Neuronal stem cell (in vitro differentiated cells): ENCODE measurements at regions not wholly inside any gene's neighbourhood (a gene's known extent, or its start where the extent isn't known, plus 50 kb on each side); places are given as distances from the start of the nearest gene placed in this dataset.

Experiments used
- DNase-seq: peaks from one replicate; pipeline ENCODE4 v3.0.0-alpha.2; 2013; ENCODE audit warnings: low spot score
- H2AFZ ChIP-seq: one replicate; pipeline ENCODE4 v1.6.1; 2013; ENCODE audit warnings: mild to moderate bottlenecking, low read length, inconsistent platforms
- H2AK5ac ChIP-seq: 2 replicates; pipeline ENCODE4 v1.6.1; 2013; ENCODE audit warnings: low read depth, mild to moderate bottlenecking, inconsistent platforms, low read length, moderate library complexity, mixed read lengths
- H2BK120ac ChIP-seq: 2 replicates; pipeline ENCODE4 v1.6.1; 2013; ENCODE audit warnings: low read depth, mild to moderate bottlenecking, inconsistent platforms, low read length, moderate library complexity, mixed read lengths
- H2BK12ac ChIP-seq: one replicate; pipeline ENCODE4 v1.6.1; 2013; ENCODE audit warnings: low read length, inconsistent platforms
- H2BK15ac ChIP-seq: 2 replicates; pipeline ENCODE4 v1.6.1; 2013; ENCODE audit warnings: mild to moderate bottlenecking, low read length, inconsistent platforms, mixed read lengths
- H2BK5ac ChIP-seq: one replicate; pipeline ENCODE4 v1.6.1; 2013; ENCODE audit warnings: inconsistent platforms, mild to moderate bottlenecking, low read length, moderate library complexity
- H3K14ac ChIP-seq: one replicate; pipeline ENCODE4 v1.6.1; 2013; ENCODE audit warnings: low read length, inconsistent platforms
- H3K18ac ChIP-seq: 2 replicates; pipeline ENCODE4 v1.6.1; 2013; ENCODE audit warnings: low read length, inconsistent platforms
- H3K23ac ChIP-seq: 2 replicates; pipeline ENCODE4 v1.6.1; 2013; ENCODE audit warnings: low read depth, mild to moderate bottlenecking, mixed read lengths, low read length, inconsistent platforms; ENCODE audit not compliant: poor library complexity
- H3K27ac ChIP-seq: replicated peaks from 3 replicates; pipeline ENCODE4 v1.5.1; 2013; ENCODE audit warnings: low read length, inconsistent platforms
- H3K27me3 ChIP-seq, 3 experiments: 2 replicates each; pipeline ENCODE4 v1.6.1; 2013; ENCODE audit warnings: low read length in 3 of 3, mild to moderate bottlenecking in 2 of 3, inconsistent platforms in 1 of 3, low read depth in 1 of 3, mixed read lengths in 1 of 3, moderate library complexity in 1 of 3; ENCODE audit not compliant: control insufficient read depth in 3 of 3, insufficient read depth in 3 of 3
- H3K36me3 ChIP-seq, 2 donors: replicated peaks in 1 of 2; 2 replicates each; pipeline ENCODE4 v1.6.1; 2013; ENCODE audit warnings: low read length in 2 of 2; ENCODE audit not compliant: control insufficient read depth in 2 of 2, insufficient read depth in 2 of 2
- H3K4ac ChIP-seq: 2 replicates; pipeline ENCODE4 v1.6.1; 2013; ENCODE audit warnings: inconsistent platforms, mild to moderate bottlenecking, low read length, moderate library complexity
- H3K4me1 ChIP-seq, 2 donors: 1 replicate in 1 of 2; 2 replicates in 1 of 2; pipeline ENCODE4 v1.6.1; 2013; ENCODE audit warnings: low read length in 2 of 2, low read depth in 1 of 2; ENCODE audit not compliant: control insufficient read depth in 2 of 2, insufficient read depth in 1 of 2
- H3K4me2 ChIP-seq: one replicate; pipeline ENCODE4 v1.6.1; 2013; ENCODE audit warnings: mild to moderate bottlenecking, low read length, inconsistent platforms; ENCODE audit not compliant: insufficient read depth, poor library complexity, severe bottlenecking
- H3K4me3 ChIP-seq, 2 donors: 2 replicates each; pipeline ENCODE4 v1.5.1; 2013; ENCODE audit warnings: low read length in 2 of 2, mild to moderate bottlenecking in 2 of 2, inconsistent platforms in 1 of 2, moderate library complexity in 1 of 2
- H3K79me1 ChIP-seq: one replicate; pipeline ENCODE4 v1.6.1; 2013; ENCODE audit warnings: low read depth, mild to moderate bottlenecking, inconsistent platforms, low read length, moderate library complexity
- H3K9ac ChIP-seq: one replicate; pipeline ENCODE4 v1.6.1; 2013; ENCODE audit warnings: mild to moderate bottlenecking, low read depth, low read length, inconsistent platforms; ENCODE audit not compliant: poor library complexity
- H3K9me3 ChIP-seq, 2 donors: replicated peaks in 1 of 2; 2 replicates each; pipeline versions ENCODE3 to v1.6.1; 2013; ENCODE audit warnings: low read length in 2 of 2, mild to moderate bottlenecking in 2 of 2, inconsistent platforms in 1 of 2, low read depth in 1 of 2, mixed read lengths in 1 of 2, moderate library complexity in 1 of 2; ENCODE audit not compliant: control insufficient read depth in 2 of 2, insufficient read depth in 1 of 2
- H4K8ac ChIP-seq: one replicate; pipeline ENCODE4 v1.6.1; 2013; ENCODE audit warnings: low read depth, mild to moderate bottlenecking, inconsistent platforms, low read length, moderate library complexity
- H4K91ac ChIP-seq: one replicate; pipeline ENCODE4 v1.6.1; 2013; ENCODE audit warnings: low read length, low read depth, mild to moderate bottlenecking, inconsistent platforms; ENCODE audit not compliant: poor library complexity
- WGBS, 2 donors: extraction: QIAGEN DNeasy Blood & Tissue Kit; methylation state at CpG; one replicate each; pipeline ENCODE4 v1.1.7; 2013; ENCODE audit warnings: missing lambda C conversion rate in 2 of 2, mixed read lengths in 1 of 2; ENCODE audit not compliant: insufficient read length in 2 of 2, insufficient replicate concordance in 1 of 2; ENCODE audit errors: extremely low coverage in 2 of 2; 5-methylcytosine and 5-hydroxymethylcytosine counted together

GRCh38 chr2:136207030-136207623 lies 89.2 kb upstream of the CXCR4 start:
- DNase-seq, result no peak
- H2AFZ ChIP-seq, result no peak overlapping the region
- no peak overlapping the region for H4K8ac ChIP-seq
- H3K14ac ChIP-seq, result no peak overlapping the region
- no CpG with 5 or more reads among the region's 4 CpGs for WGBS, 2 donors
- no peaks in the 10 kb centered on the region for H3K79me1 ChIP-seq
- no peaks in the 10 kb centered on the region for H3K27me3 ChIP-seq
- no peak overlapping the region for H4K91ac ChIP-seq
- H3K23ac ChIP-seq, result no peak overlapping the region
- no peak overlapping the region for H3K27ac ChIP-seq
- no peak overlapping the region for H3K9ac ChIP-seq
- no peak overlapping the region for H2BK5ac ChIP-seq
- no peak overlapping the region for H3K4ac ChIP-seq
- no peak overlapping the region for H2AK5ac ChIP-seq
- no peaks in the 10 kb centered on the region for H3K36me3 ChIP-seq
- no peak overlapping the region for H3K18ac ChIP-seq
- no peak overlapping the region for H2BK12ac ChIP-seq
- no peak overlapping the region for H3K4me3 ChIP-seq
- H2BK15ac ChIP-seq, result no peak overlapping the region
- H3K4me1 ChIP-seq, result no peaks in the 10 kb centered on the region
- no peak overlapping the region for H2BK120ac ChIP-seq
- H3K9me3 ChIP-seq, result no peaks in the 10 kb centered on the region
- H3K4me2 ChIP-seq, result no peak overlapping the region

DNA sequence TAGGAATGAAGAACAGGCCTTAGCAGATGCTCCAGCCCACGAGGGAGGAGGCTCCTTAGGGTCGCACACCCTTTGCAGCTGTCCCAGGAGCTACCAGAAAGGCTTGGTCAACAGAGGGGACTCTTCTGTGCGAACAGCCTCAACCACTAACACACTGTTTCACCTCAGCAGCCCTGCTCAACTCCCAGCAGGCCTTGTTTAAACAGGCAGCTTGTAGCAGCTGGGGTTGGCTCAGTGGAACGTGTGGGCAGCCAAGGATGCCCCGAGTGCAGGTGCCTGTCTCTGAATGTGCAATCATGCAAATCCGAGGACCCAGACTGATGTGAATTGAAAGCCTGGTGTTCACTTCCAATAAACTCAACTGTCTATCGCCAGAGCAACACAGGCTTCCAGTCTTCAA lies 88.7 kb upstream of the CXCR4 start:
- H3K18ac ChIP-seq, result no peak overlapping the region
- DNase-seq, result no peak
- H2BK15ac ChIP-seq, result no peak overlapping the region
- H2AFZ ChIP-seq, result no peak overlapping the region
- no peaks in the 10 kb centered on the region for H3K4me1 ChIP-seq
- no peak overlapping the region for H3K14ac ChIP-seq
- no peak overlapping the region for H3K9ac ChIP-seq
- no peak overlapping the region for H2BK12ac ChIP-seq
- H3K4ac ChIP-seq, result no peak overlapping the region
- H3K4me3 ChIP-seq, result no peak overlapping the region
- H3K79me1 ChIP-seq, result no peaks in the 10 kb centered on the region
- H2BK5ac ChIP-seq, result no peak overlapping the region
- no peaks in the 10 kb centered on the region for H3K27me3 ChIP-seq
- no peak overlapping the region for H4K8ac ChIP-seq
- H3K9me3 ChIP-seq, result no peaks in the 10 kb centered on the region
- no peak overlapping the region for H2BK120ac ChIP-seq
- H3K36me3 ChIP-seq, result no peaks in the 10 kb centered on the region
- H2AK5ac ChIP-seq, result no peak overlapping the region
- no CpG with 5 or more reads among the region's 7 CpGs for WGBS, 2 donors
- no peak overlapping the region for H4K91ac ChIP-seq
- no peak overlapping the region for H3K27ac ChIP-seq
- no peak overlapping the region for H3K23ac ChIP-seq
- H3K4me2 ChIP-seq, result no peak overlapping the region

GRCh38 chr2:136205615-136206014 lies 87.7 kb upstream of the CXCR4 start:
- H3K4ac ChIP-seq, result no peak overlapping the region
- H3K4me2 ChIP-seq, result no peak overlapping the region
- H2AFZ ChIP-seq, result no peak overlapping the region
- H2AK5ac ChIP-seq, result no peak overlapping the region
- no peak overlapping the region for H3K23ac ChIP-seq
- no peak overlapping the region for H2BK15ac ChIP-seq
- H2BK5ac ChIP-seq, result no peak overlapping the region
- no peak overlapping the region for H3K4me3 ChIP-seq
- no peaks in the 10 kb centered on the region for H3K36me3 ChIP-seq
- DNase-seq, result no peak
- H2BK120ac ChIP-seq, result no peak overlapping the region
- H3K18ac ChIP-seq, result no peak overlapping the region
- no peaks in the 10 kb centered on the region for H3K9me3 ChIP-seq
- no CpG with 5 or more reads among the region's 3 CpGs for WGBS, 2 donors
- H4K8ac ChIP-seq, result no peak overlapping the region
- no peak overlapping the region for H3K27ac ChIP-seq
- H3K14ac ChIP-seq, result no peak overlapping the region
- H3K9ac ChIP-seq, result no peak overlapping the region
- H3K79me1 ChIP-seq, result no peaks in the 10 kb centered on the region
- no peaks in the 10 kb centered on the region for H3K27me3 ChIP-seq
- no peak overlapping the region for H2BK12ac ChIP-seq
- no peaks in the 10 kb centered on the region for H3K4me1 ChIP-seq
- H4K91ac ChIP-seq, result no peak overlapping the region

- no peak overlapping the region for H2BK120ac ChIP-seq
- H3K4ac ChIP-seq, result no peak overlapping the region
- H3K14ac ChIP-seq, result no peak overlapping the region
- no peak overlapping the region for H3K23ac ChIP-seq
- no peak overlapping the region for H3K4me3 ChIP-seq
- no peak overlapping the region for H4K8ac ChIP-seq
- no peak overlapping the region for H3K18ac ChIP-seq
- H3K36me3 ChIP-seq, result no peaks in the 10 kb centered on the region
- H3K4me2 ChIP-seq, result no peak overlapping the region
- no peak overlapping the region for H2BK15ac ChIP-seq
- H2AK5ac ChIP-seq, result no peak overlapping the region
- no peaks in the 10 kb centered on the region for H3K79me1 ChIP-seq
- no peak overlapping the region for H4K91ac ChIP-seq
- H3K27ac ChIP-seq, result no peak overlapping the region
- no peaks in the 10 kb centered on the region for H3K9me3 ChIP-seq
- H2BK5ac ChIP-seq, result no peak overlapping the region
- H3K27me3 ChIP-seq, result no peaks in the 10 kb centered on the region
- no peak overlapping the region for H2AFZ ChIP-seq
- H3K9ac ChIP-seq, result no peak overlapping the region
- WGBS, 2 donors, result no CpG with 5 or more reads among the region's 1 CpG
- no peak for DNase-seq
- H3K4me1 ChIP-seq, result no peaks in the 10 kb centered on the region
- no peak overlapping the region for H2BK12ac ChIP-seq
Observed at GRCh38 chr2:136204971-136205370, 87.0 kb upstream of the CXCR4 start.
